Osteocyte (in vitro differentiated cells): ENCODE measurements at regions not wholly inside any gene's neighbourhood (a gene's known extent, or its start where the extent isn't known, plus 50 kb on each side); places are given as distances from the start of the nearest gene placed in this dataset.
A peak's percentile ranks its signal among the peaks of the same experiment; 100 is the strongest.

ENCODE experiments used
- DNase-seq: peaks from one replicate; pipeline ENCODE4 v3.0.0; 2021; ENCODE audit warnings: mixed read lengths; ENCODE audit not compliant: unreplicated experiment; ENCODE audit errors: extremely low spot score
- H3K27ac Mint-ChIP-seq: one replicate; pipeline ENCODE4 v1.8.0; 2021; ENCODE audit warnings: mild to moderate bottlenecking, mixed read lengths; ENCODE audit not compliant: unreplicated experiment
- H3K27me3 Mint-ChIP-seq: one replicate; pipeline ENCODE4 v1.8.0; 2021; ENCODE audit warnings: mixed read lengths; ENCODE audit not compliant: unreplicated experiment
- H3K36me3 Mint-ChIP-seq: one replicate; pipeline ENCODE4 v1.8.0; 2021; ENCODE audit warnings: mixed read lengths; ENCODE audit not compliant: unreplicated experiment
- H3K4me1 Mint-ChIP-seq: one replicate; pipeline ENCODE4 v1.8.0; 2021; ENCODE audit warnings: mixed read lengths; ENCODE audit not compliant: unreplicated experiment
- H3K4me3 Mint-ChIP-seq: one replicate; pipeline ENCODE4 v1.8.0; 2021; ENCODE audit warnings: mild to moderate bottlenecking, moderate library complexity, mixed read lengths; ENCODE audit not compliant: unreplicated experiment
- H3K9me3 Mint-ChIP-seq: one replicate; pipeline ENCODE4 v1.8.0; 2021; ENCODE audit warnings: mixed read lengths; ENCODE audit not compliant: unreplicated experiment
- CTCF ChIP-seq: fragments of 200-600 bp; sonication (generic); IDR thresholded peaks from 2 replicates; pipeline ENCODE4 v1.5.0; 2021; ENCODE audit warnings: antibody characterized with exemption, mild to moderate bottlenecking, moderate library complexity

GRCh38 chr3:35335703-35336102 lies 303.6 kb upstream of the ARPP21 start:
- Mint-ChIP-seq H3K27me3 (no peaks in the 10 kb centered on the region), H3K27ac (no peak overlapping the region), H3K36me3 (no peaks in the 10 kb centered on the region), H3K4me3 (no peak overlapping the region), H3K9me3 (peaks cover 5% of the 10 kb centered on the region), H3K4me1 (peaks cover 39% of the 10 kb centered on the region)
- no peak for DNase-seq
- no peak for TF ChIP-seq CTCF

GRCh38 chr3:35336601-35337000 lies 302.7 kb upstream of the ARPP21 start:
- Mint-ChIP-seq H3K4me3 (no peak overlapping the region), H3K27me3 (no peaks in the 10 kb centered on the region), H3K27ac (no peak overlapping the region), H3K9me3 (peaks cover 5% of the 10 kb centered on the region), H3K36me3 (no peaks in the 10 kb centered on the region), H3K4me1 (peaks cover 46% of the 10 kb centered on the region)
- TF ChIP-seq CTCF, result no peak
- DNase-seq, result no peak

GRCh38 chr3:35338186-35338585 lies 301.1 kb upstream of the ARPP21 start:
- TF ChIP-seq CTCF, result no peak
- peaks cover 47% of the 10 kb centered on the region for H3K4me1 Mint-ChIP-seq
- no peak overlapping the region for H3K4me3 Mint-ChIP-seq
- no peak for DNase-seq
- no peaks in the 10 kb centered on the region for H3K36me3 Mint-ChIP-seq
- no peaks in the 10 kb centered on the region for H3K27me3 Mint-ChIP-seq
- peak overlapping the region; percentile 14 for H3K27ac Mint-ChIP-seq
- H3K9me3 Mint-ChIP-seq, result no peaks in the 10 kb centered on the region

GRCh38 chr3:35380196-35380595 lies 259.1 kb upstream of the ARPP21 start:
- no peak overlapping the region for H3K27ac Mint-ChIP-seq
- no peak overlapping the region for H3K4me3 Mint-ChIP-seq
- no peaks in the 10 kb centered on the region for H3K9me3 Mint-ChIP-seq
- DNase-seq, result no peak
- H3K27me3 Mint-ChIP-seq, result no peaks in the 10 kb centered on the region
- no peak for TF ChIP-seq CTCF
- no peaks in the 10 kb centered on the region for H3K36me3 Mint-ChIP-seq
- H3K4me1 Mint-ChIP-seq, result peaks cover 13% of the 10 kb centered on the region

- no peak for TF ChIP-seq CTCF
- Mint-ChIP-seq H3K4me3 (no peak overlapping the region), H3K36me3 (no peaks in the 10 kb centered on the region), H3K27ac (no peak overlapping the region), H3K9me3 (no peaks in the 10 kb centered on the region), H3K4me1 (peaks cover 13% of the 10 kb centered on the region), H3K27me3 (no peaks in the 10 kb centered on the region)
- no peak for DNase-seq
These were observed 256.1 kb upstream of the ARPP21 start for GRCh38 chr3:35383216-35383615.
